ENCODE measurements at regions not wholly inside any gene's neighbourhood (a gene's known extent, or its start where the extent isn't known, plus 50 kb on each side); places are given as distances from the start of the nearest gene placed in this dataset.

GRCh38 chr6:12381587-12381986 is 91.4 kb downstream of the EDN1 start (continued):
- TF ChIP-seq CHD7 (IDR thresholded peaks at IDR 0.05; ENCODE audit: insufficient replicate concordance, low read length) (no peak), CEBPB (IDR thresholded peaks at IDR 0.05; ENCODE audit: low read depth, low read length) (no peak), CTCF (IDR thresholded peaks at IDR 0.05; ENCODE audit: control extremely low read depth in 1 of 3, insufficient read depth in 1 of 3, low read depth in 1 of 3, low read length in 3 of 3) (no peak), SRF (IDR thresholded peaks at IDR 0.05; ENCODE audit: low read depth, low read length) (no peak), ATF3 (IDR thresholded peaks at IDR 0.05; ENCODE audit: insufficient read depth, low read depth, low read length) (no peak), CHD1 (IDR thresholded peaks at IDR 0.05; ENCODE audit: low read depth, low read length) (no peak), E2F6 (IDR thresholded peaks at IDR 0.05) (no peak), BACH1 (IDR thresholded peaks at IDR 0.05; ENCODE audit: low read length) (no peak), KDM5A (IDR thresholded peaks at IDR 0.05; ENCODE audit: low read length) (no peak)

Measured in H1 (cell line).